Effector memory CD4-positive, alpha-beta T cell (primary cell): ENCODE measurements at regions not wholly inside any gene's neighbourhood (a gene's known extent, or its start where the extent isn't known, plus 50 kb on each side); places are given as distances from the start of the nearest gene placed in this dataset.

ENCODE experiments used
- DNase-seq, 3 donors: peaks; one replicate each; pipeline ENCODE4 v3.0.0-alpha.2; 2020
- H3K27ac ChIP-seq: 2 replicates; pipeline ENCODE4 v1.7.0; 2013; ENCODE audit warnings: mild to moderate bottlenecking, low read length, moderate library complexity; ENCODE audit not compliant: insufficient read depth, poor library complexity, severe bottlenecking
- H3K27me3 ChIP-seq: replicated peaks from 2 replicates; pipeline ENCODE4 v1.7.0; 2013; ENCODE audit warnings: mild to moderate bottlenecking, low read length; ENCODE audit not compliant: insufficient read depth, control insufficient read depth, poor library complexity, severe bottlenecking
- H3K36me3 ChIP-seq: 2 replicates; pipeline ENCODE4 v1.7.0; 2013; ENCODE audit warnings: mild to moderate bottlenecking, low read length, moderate library complexity; ENCODE audit not compliant: control insufficient read depth, insufficient read depth
- H3K4me1 ChIP-seq: 2 replicates; pipeline ENCODE4 v1.7.0; 2013; ENCODE audit warnings: low read length, mild to moderate bottlenecking; ENCODE audit not compliant: control insufficient read depth, insufficient read depth, poor library complexity, severe bottlenecking
- H3K4me3 ChIP-seq: 2 replicates; pipeline ENCODE4 v1.7.0; 2013; ENCODE audit warnings: low read length, low read depth, mild to moderate bottlenecking; ENCODE audit not compliant: insufficient read depth, poor library complexity, severe bottlenecking
- H3K9me3 ChIP-seq: 2 replicates; pipeline ENCODE4 v1.7.0; 2013; ENCODE audit warnings: mild to moderate bottlenecking, low read length, moderate library complexity; ENCODE audit not compliant: control insufficient read depth

GRCh38 chr16:59190731-59191130 is 456.6 kb upstream of the GOT2 start:
- H3K4me1 ChIP-seq: no peaks in the 10 kb centered on the region
- no peak for DNase-seq
- no peaks in the 10 kb centered on the region for H3K36me3 ChIP-seq
- H3K4me3 ChIP-seq: no peak overlapping the region
- no peaks in the 10 kb centered on the region for H3K27me3 ChIP-seq
- H3K9me3 ChIP-seq: no peaks in the 10 kb centered on the region
- no peak overlapping the region for H3K27ac ChIP-seq

- Histone ChIP-seq H3K9me3 (no peaks in the 10 kb centered on the region), H3K36me3 (no peaks in the 10 kb centered on the region), H3K4me1 (no peaks in the 10 kb centered on the region), H3K27me3 (no peaks in the 10 kb centered on the region), H3K27ac (no peak overlapping the region), H3K4me3 (no peak overlapping the region)
- no peak for DNase-seq
Observed at GRCh38 chr16:59188029-59188428, 453.9 kb upstream of the GOT2 start.

GRCh38 chr16:59181821-59182420 is 447.8 kb upstream of the GOT2 start:
- Histone ChIP-seq H3K27me3 (no peaks in the 10 kb centered on the region), H3K4me3 (no peak overlapping the region), H3K4me1 (no peaks in the 10 kb centered on the region), H3K27ac (no peak overlapping the region), H3K9me3 (no peaks in the 10 kb centered on the region), H3K36me3 (no peaks in the 10 kb centered on the region)
- DNase-seq: no peak

DNA sequence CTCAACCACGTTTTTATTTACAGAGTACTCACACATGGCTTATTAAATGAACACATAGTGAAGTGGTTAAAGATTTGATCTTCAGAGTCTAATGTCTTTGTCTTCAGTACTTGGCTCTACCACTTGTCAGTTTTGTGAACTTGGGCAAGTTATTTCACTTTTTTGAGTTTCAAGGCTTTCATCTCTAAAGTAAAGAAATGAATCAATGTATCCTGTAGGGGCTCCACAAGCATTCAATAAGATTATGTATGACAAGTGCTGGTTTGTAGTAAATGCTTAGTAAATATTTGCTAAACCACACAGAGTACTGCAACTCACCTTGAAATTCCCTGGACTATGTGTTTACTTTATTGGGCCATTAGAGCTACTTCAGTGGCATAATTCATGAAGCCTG is 446.0 kb upstream of the GOT2 start:
- Histone ChIP-seq H3K9me3 (no peaks in the 10 kb centered on the region), H3K27me3 (no peaks in the 10 kb centered on the region), H3K36me3 (no peaks in the 10 kb centered on the region), H3K4me3 (no peak overlapping the region), H3K27ac (no peak overlapping the region), H3K4me1 (no peaks in the 10 kb centered on the region)
- no peak for DNase-seq

- no peaks in the 10 kb centered on the region for H3K27me3 ChIP-seq
- no peak overlapping the region for H3K27ac ChIP-seq
- no peaks in the 10 kb centered on the region for H3K4me1 ChIP-seq
- no peaks in the 10 kb centered on the region for H3K9me3 ChIP-seq
- H3K4me3 ChIP-seq: no peak overlapping the region
- no peak for DNase-seq
- H3K36me3 ChIP-seq: no peaks in the 10 kb centered on the region
Observed at GRCh38 chr16:59179446-59180082, 445.4 kb upstream of the GOT2 start.

DNA sequence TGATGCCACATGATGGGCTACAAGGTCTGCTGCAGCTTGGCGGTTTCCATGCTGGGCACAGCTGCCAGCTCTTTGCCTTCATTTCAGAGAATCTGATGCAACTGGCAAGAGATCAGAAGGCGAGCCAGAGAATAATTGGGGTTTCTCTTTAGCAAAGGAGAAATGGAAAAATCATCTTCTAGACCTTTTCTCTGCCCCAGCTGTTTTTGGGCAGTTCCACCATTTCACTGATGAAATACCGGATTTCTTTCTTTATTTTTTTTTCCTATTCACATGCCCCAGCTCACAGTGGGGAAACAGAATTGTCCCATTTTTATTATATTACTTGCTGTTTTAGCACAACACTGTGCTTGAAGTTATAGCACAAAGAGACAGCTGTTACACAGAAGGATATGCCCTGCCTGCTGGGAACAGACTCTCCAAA is 439.3 kb upstream of the GOT2 start:
- no peak for DNase-seq
- no peak overlapping the region for H3K27ac ChIP-seq
- no peaks in the 10 kb centered on the region for H3K9me3 ChIP-seq
- H3K4me3 ChIP-seq: no peak overlapping the region
- no peaks in the 10 kb centered on the region for H3K36me3 ChIP-seq
- no peaks in the 10 kb centered on the region for H3K27me3 ChIP-seq
- H3K4me1 ChIP-seq: no peaks in the 10 kb centered on the region

- H3K36me3 ChIP-seq: no peaks in the 10 kb centered on the region
- H3K4me1 ChIP-seq: no peaks in the 10 kb centered on the region
- H3K27me3 ChIP-seq: no peaks in the 10 kb centered on the region
- H3K9me3 ChIP-seq: no peaks in the 10 kb centered on the region
- no peak overlapping the region for H3K4me3 ChIP-seq
- no peak for DNase-seq
- no peak overlapping the region for H3K27ac ChIP-seq
Observed at GRCh38 chr16:59170099-59170712, 436.1 kb upstream of the GOT2 start.

GRCh38 chr16:59169168-59169567 is 435.1 kb upstream of the GOT2 start:
- no peak for DNase-seq

GRCh38 chr16:59168461-59169114 is 434.5 kb upstream of the GOT2 start:
- Histone ChIP-seq H3K27ac (no peak overlapping the region), H3K9me3 (no peaks in the 10 kb centered on the region), H3K4me3 (no peak overlapping the region), H3K4me1 (no peaks in the 10 kb centered on the region), H3K36me3 (no peaks in the 10 kb centered on the region), H3K27me3 (no peaks in the 10 kb centered on the region)
- DNase-seq: no peak

More at GRCh38 chr16:59169168-59169567, 435.1 kb upstream of the GOT2 start:
- Histone ChIP-seq H3K36me3 (no peaks in the 10 kb centered on the region), H3K4me1 (no peaks in the 10 kb centered on the region), H3K4me3 (no peak overlapping the region), H3K27ac (no peak overlapping the region), H3K27me3 (no peaks in the 10 kb centered on the region), H3K9me3 (no peaks in the 10 kb centered on the region)

DNA sequence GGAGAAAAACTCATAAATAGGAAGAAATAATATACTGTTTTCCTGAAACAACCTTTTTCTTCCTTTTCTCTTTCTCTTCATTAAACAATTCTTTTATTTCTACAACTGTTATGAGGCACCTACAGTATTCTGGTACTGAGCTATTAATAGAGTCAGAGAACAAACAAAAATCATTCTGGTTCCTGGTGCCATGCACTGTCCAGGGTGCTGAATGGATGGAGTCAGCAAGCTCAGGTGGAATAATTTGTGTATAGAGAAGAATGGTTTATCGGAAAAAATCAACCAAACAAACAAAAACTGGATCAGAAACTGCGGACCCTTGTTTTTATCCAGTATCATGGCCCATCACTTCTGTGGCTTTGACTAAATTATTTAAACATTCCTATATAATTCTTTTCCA is 430.3 kb upstream of the GOT2 start:
- Histone ChIP-seq H3K9me3 (no peaks in the 10 kb centered on the region), H3K4me1 (no peaks in the 10 kb centered on the region), H3K4me3 (no peak overlapping the region), H3K27me3 (no peaks in the 10 kb centered on the region), H3K36me3 (no peaks in the 10 kb centered on the region), H3K27ac (no peak overlapping the region)
- no peak for DNase-seq
